Pancreas (tissue), 10 donors: ENCODE measurements at regions not wholly inside any gene's neighbourhood (a gene's known extent, or its start where the extent isn't known, plus 50 kb on each side); places are given as distances from the start of the nearest gene placed in this dataset.

ENCODE experiments used
- ATAC-seq, 4 donors: fragments of 200-7000 bp; cut with Tn5 transposase; one replicate each; pipeline versions ENCODE4 v1.8.0 to v1.9.1; 2020; ENCODE audit warnings: mild to moderate bottlenecking in 4 of 4, moderate library complexity in 4 of 4
- DNase-seq, 6 donors: peaks; one replicate each; pipeline ENCODE4 v3.0.0-alpha.2; 2020
- FAIRE-seq: peaks from 2 replicates; lab custom pipeline; 2012; peaks lifted over from hg19 to GRCh38; lab: Jason Lieb, UNC
- H3K27ac ChIP-seq, 4 donors: fragments of 200-600 bp; sonication (generic); 1 replicate in 3 of 4; 2 replicates in 1 of 4; pipeline versions ENCODE4 v1.5.0 to v1.8.0; 2020
- H3K27me3 ChIP-seq, 4 donors: fragments of 200-600 bp; one replicate each; pipeline ENCODE4 v1.8.0; 2021
- H3K36me3 ChIP-seq, 3 donors: fragments of 200-600 bp; sonication (generic) in 1 of 3; one replicate each; pipeline versions ENCODE4 v1.5.0 to v1.8.0; 2020 to 2021
- H3K4me1 ChIP-seq, 3 donors: fragments of 200-600 bp; one replicate each; pipeline ENCODE4 v1.8.0; 2021
- H3K4me3 ChIP-seq, 4 donors: fragments of 200-600 bp; sonication (generic) in 2 of 4; one replicate each; pipeline versions ENCODE4 v1.5.0 to v1.8.0; 2020 to 2021
- H3K9me3 ChIP-seq, 4 donors: fragments of 200-600 bp; one replicate each; pipeline ENCODE4 v1.8.0; 2021
- CTCF ChIP-seq, 4 donors: fragments of 200-600 bp; sonication (generic) in 3 of 4; IDR thresholded peaks; one replicate each; pipeline versions ENCODE4 v1.5.0 to v1.8.0; 2021; ENCODE audit warnings: antibody characterized with exemption in 4 of 4
- WGBS, 2 donors: extraction: QIAGEN DNeasy Blood & Tissue Kit; methylation state at CpG; one replicate each; pipeline ENCODE4 v1.1.7; 2013; 5-methylcytosine and 5-hydroxymethylcytosine counted together
- intact Hi-C, 3 donors: fragments of 100-400 bp; cut with DNase I; formaldehyde crosslinking; loops; one replicate each; pipeline versions ENCODE4 v1.11.1 to v1.14.2; 2022
- donor health status: healthy with polysubstance abuse.
- donor health status: DM: no; HTN: no; CAD: no; lungs with moderate emphysema.
- donor health status: DM: no; HTN: no; CAD: no.
- donor health status: control.
- donor health status: control.
- donor health status: Bipolar disorder and iron deficiency.
- donor health status: DM: yes; HTN: yes; CAD: no.
- donor health status: DM: no; HTN: no; CAD: no.
- donor health status: DM: no; HTN: no; CAD: no.
- donor health status: DM: yes; HTN: yes; CAD: no.

GRCh38 chr16:55380485-55380884 lies 56.5 kb downstream of the IRX6 start:
- Histone ChIP-seq H3K4me1 (no peaks in the 10 kb centered on the region), H3K9me3 (no peaks in the 10 kb centered on the region), H3K27ac (no peak overlapping the region), H3K36me3 (no peaks in the 10 kb centered on the region), H3K4me3 (no peak overlapping the region), H3K27me3 (peaks cover 0 to 4% (median 1%) of the 10 kb centered on the region in 4 donors)
- no peak for FAIRE-seq
- intact Hi-C loops, result no loop called here
- WGBS, 2 donors, result 54 to 61% methylated on average over 7 of the region's 7 CpGs
- no peak for TF ChIP-seq CTCF (IDR thresholded peaks at IDR 0.05)
- DNase-seq, result no peak
- ATAC-seq, result no peak

GRCh38 chr16:55384288-55385247 lies 60.6 kb downstream of the IRX6 start:
- WGBS, 2 donors, result 61 to 69% methylated on average over 12 of the region's 12 CpGs
- intact Hi-C loops, result no loop called here
- no peak for DNase-seq
- no peak for TF ChIP-seq CTCF (IDR thresholded peaks at IDR 0.05)
- no peak overlapping the region for H3K27ac ChIP-seq
- H3K27me3 ChIP-seq, result peaks cover 0 to 3% (median 0%) of the 10 kb centered on the region in 4 donors
- H3K4me3 ChIP-seq, result no peak overlapping the region
- H3K36me3 ChIP-seq, result no peaks in the 10 kb centered on the region
- H3K4me1 ChIP-seq, result no peaks in the 10 kb centered on the region
- no peak for FAIRE-seq
- no peaks in the 10 kb centered on the region for H3K9me3 ChIP-seq
- ATAC-seq, result no peak

GRCh38 chr16:55385359-55385758 lies 61.4 kb downstream of the IRX6 start:
- no peak for TF ChIP-seq CTCF (IDR thresholded peaks at IDR 0.05)
- Histone ChIP-seq H3K9me3 (no peaks in the 10 kb centered on the region), H3K27ac (no peak overlapping the region), H3K4me1 (no peaks in the 10 kb centered on the region), H3K36me3 (no peaks in the 10 kb centered on the region), H3K27me3 (no peaks in the 10 kb centered on the region), H3K4me3 (no peak overlapping the region)
- intact Hi-C loops, result no loop called here
- FAIRE-seq (no peak), ATAC-seq (no peak), DNase-seq (no peak)
- 63 to 65% methylated on average over 3 of the region's 3 CpGs for WGBS, 2 donors

GRCh38 chr16:55386534-55387296 lies 62.7 kb downstream of the IRX6 start:
- intact Hi-C loops, result no loop called here
- ATAC-seq (no peak), DNase-seq (no peak), FAIRE-seq (no peak)
- TF ChIP-seq CTCF (IDR thresholded peaks at IDR 0.05), result no peak
- Histone ChIP-seq H3K27me3 (no peaks in the 10 kb centered on the region), H3K27ac (no peak overlapping the region), H3K4me3 (no peak overlapping the region), H3K36me3 (no peaks in the 10 kb centered on the region), H3K4me1 (no peaks in the 10 kb centered on the region), H3K9me3 (no peaks in the 10 kb centered on the region)
- WGBS, 2 donors, result 75 to 84% methylated on average over 5 of the region's 5 CpGs
